GM12873 (cell line): ENCODE measurements at regions not wholly inside any gene's neighbourhood (a gene's known extent, or its start where the extent isn't known, plus 50 kb on each side); places are given as distances from the start of the nearest gene placed in this dataset.

Source experiments
- TF ChIP-seq, protein P1 (sequence below): IDR thresholded peaks from 2 replicates; pipeline ENCODE4 v1.5.1; 2012; ENCODE audit warnings: low read depth, mild to moderate bottlenecking, moderate library complexity, low read length, control low read depth; ENCODE audit not compliant: insufficient read depth; ENCODE audit errors: missing control alignments

GRCh38 chr16:72598696-72599095 is 426.7 kb upstream of the PMFBP1 start:
- TF ChIP-seq, protein P1, sequence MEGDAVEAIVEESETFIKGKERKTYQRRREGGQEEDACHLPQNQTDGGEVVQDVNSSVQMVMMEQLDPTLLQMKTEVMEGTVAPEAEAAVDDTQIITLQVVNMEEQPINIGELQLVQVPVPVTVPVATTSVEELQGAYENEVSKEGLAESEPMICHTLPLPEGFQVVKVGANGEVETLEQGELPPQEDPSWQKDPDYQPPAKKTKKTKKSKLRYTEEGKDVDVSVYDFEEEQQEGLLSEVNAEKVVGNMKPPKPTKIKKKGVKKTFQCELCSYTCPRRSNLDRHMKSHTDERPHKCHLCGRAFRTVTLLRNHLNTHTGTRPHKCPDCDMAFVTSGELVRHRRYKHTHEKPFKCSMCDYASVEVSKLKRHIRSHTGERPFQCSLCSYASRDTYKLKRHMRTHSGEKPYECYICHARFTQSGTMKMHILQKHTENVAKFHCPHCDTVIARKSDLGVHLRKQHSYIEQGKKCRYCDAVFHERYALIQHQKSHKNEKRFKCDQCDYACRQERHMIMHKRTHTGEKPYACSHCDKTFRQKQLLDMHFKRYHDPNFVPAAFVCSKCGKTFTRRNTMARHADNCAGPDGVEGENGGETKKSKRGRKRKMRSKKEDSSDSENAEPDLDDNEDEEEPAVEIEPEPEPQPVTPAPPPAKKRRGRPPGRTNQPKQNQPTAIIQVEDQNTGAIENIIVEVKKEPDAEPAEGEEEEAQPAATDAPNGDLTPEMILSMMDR, result no peak

DNA sequence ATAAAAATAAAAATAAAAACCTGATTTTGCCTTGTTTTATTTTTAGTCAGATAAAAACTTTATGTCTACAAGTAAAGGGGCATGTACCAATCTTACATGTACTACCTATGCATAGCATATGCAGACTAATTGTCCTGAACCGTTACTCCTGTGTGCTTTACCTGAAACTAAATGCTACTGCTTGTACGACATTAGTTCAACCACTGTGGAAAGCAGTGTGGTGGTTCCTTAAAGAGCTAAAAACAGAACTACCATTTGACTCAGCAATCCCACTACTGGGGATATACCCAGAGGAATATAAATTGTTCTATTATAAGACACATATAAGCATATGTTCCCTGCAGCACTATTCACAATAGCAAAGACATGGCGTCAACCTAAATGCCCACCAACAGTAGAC is 426.0 kb upstream of the PMFBP1 start:
- TF ChIP-seq, protein P1, result no peak

- TF ChIP-seq, protein P1, result no peak
Measured at GRCh38 chr16:72596373-72596772, 424.4 kb upstream of the PMFBP1 start.

- TF ChIP-seq, protein P1, result no peak
Measured at GRCh38 chr16:72590151-72590937, 418.4 kb upstream of the PMFBP1 start.

- TF ChIP-seq, protein P1, result no peak
Measured at GRCh38 chr16:72588551-72588950, 416.6 kb upstream of the PMFBP1 start.

- TF ChIP-seq, protein P1, result no peak
Measured at GRCh38 chr16:72576189-72576588, 404.2 kb upstream of the PMFBP1 start.

DNA sequence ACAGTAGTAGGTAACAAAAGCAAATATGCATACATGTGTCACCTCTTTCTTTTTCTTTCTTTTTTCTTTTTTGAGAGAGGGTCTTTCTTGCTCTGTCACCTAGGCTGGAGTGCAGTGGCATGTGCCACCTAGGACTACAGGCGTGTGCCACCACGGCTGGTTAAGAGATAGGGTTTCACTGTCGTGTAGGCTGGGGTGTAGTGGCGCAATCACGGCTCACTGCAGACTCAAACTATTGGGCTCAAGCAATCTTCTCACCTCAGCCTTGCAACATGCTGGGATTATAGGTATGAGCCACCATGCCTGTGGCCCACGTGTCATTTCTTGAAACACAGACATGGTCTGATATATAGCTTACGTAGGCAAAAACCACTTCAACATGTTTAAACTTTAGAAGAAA is 397.7 kb upstream of the PMFBP1 start:
- TF ChIP-seq, protein P1, result no peak
